GM19467 (cell line): ENCODE measurements at regions not wholly inside any gene's neighbourhood (a gene's known extent, or its start where the extent isn't known, plus 50 kb on each side); places are given as distances from the start of the nearest gene placed in this dataset.
A peak's percentile ranks its signal among the peaks of the same experiment; 100 is the strongest.

Source experiments
- ATAC-seq: cut with Tn5 transposase; IDR thresholded peaks from one replicate; pipeline ENCODE4 v1.9.1; 2021; ENCODE audit warnings: mild to moderate bottlenecking, moderate library complexity; ENCODE audit not compliant: unreplicated experiment

DNA sequence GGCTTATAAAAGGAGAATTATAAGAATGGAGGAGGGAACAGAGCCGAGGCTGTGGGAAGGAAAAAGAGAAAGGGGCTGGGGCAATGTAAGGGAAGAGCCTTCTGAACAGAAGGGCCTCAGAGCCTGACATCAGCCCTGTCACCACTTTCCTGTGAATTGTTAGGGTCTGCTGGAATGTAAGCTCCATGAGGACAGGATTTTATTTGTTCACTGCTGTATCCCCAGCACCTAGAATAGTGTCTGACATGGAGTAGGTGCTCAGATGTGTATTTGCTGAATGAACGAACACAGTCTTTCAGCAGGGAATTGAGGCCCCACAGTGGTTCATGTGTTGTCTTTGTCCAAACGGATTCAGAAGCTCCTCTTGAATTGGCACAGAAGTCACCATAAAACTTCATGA lies 251.5 kb downstream of the OPA1 start:
- ATAC-seq: no peak

DNA sequence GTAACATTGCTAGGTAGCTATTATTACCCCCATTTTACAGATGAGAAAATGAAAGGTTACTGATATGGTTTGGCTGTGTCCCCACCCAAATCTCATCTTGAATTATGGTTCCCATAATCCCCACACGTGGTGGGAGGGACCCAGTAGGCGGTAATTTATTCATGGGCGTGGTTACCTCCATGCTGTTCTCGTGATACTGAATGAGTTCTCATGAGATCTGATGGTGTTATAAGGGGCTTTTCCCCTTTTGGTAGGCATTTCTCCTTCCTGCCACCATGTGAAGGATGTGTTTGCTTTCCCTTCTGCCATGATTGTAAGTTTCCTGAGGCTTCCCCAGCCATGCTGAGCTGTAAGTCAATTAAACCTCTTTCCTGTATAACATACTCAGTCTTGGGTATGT lies 252.1 kb downstream of the OPA1 start:
- ATAC-seq: no peak

DNA sequence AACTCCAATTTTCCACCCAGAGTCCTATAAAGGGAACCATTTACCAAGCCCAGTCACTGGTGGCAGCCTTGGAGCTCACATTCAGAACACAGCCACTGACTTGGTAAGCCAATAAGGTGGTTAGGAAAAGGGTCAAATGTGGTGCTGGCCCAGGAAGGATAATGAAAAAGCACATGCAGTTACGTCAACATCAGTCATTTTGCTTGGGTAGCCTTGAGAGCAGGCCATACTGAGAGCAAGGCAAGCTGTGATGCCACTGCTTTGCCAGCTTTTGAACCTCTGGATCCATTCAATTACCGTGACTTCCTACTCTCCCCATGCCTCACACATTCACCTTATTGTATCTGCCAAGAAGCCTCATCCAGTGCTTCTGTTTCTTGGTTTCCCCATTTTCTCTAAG lies 253.6 kb downstream of the OPA1 start:
- ATAC-seq: no peak

DNA sequence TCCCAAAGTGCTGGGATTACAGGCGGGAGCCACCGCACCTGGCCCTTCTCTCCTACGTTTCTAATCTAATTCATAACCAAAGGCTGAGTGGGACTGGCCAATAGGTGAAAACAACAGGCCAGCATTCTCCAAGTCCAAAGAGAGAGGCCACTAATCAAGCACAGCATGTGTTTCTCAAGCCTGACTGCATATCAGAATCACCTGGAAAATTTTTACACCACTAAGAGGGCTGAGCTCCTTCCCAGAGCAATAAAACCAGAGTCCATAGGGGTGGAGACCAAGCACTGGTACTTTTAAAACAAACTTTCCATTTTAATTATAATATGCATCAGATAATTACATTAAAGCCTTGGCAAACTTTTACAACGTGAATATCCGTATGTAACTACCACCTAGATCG lies 254.4 kb downstream of the OPA1 start:
- ATAC-seq: no peak

DNA sequence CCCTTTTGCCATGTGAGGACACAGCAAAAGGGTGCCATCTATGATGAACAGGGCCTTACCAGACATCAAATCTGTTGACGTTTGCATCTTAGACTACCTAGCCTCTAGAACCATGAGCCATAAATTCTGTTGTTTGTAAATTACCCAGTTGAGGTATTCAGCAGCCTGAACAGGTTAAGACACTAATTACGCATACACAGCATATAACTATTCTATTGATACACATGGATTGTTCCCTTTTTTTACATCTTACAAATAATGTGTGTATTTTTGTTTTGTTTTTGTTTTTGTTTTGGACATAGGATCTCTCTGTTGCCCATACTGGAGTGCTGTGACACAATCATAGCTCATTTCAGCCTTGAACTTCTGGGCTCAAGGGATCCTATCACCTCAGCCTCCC lies 255.5 kb downstream of the OPA1 start:
- no peak for ATAC-seq

DNA sequence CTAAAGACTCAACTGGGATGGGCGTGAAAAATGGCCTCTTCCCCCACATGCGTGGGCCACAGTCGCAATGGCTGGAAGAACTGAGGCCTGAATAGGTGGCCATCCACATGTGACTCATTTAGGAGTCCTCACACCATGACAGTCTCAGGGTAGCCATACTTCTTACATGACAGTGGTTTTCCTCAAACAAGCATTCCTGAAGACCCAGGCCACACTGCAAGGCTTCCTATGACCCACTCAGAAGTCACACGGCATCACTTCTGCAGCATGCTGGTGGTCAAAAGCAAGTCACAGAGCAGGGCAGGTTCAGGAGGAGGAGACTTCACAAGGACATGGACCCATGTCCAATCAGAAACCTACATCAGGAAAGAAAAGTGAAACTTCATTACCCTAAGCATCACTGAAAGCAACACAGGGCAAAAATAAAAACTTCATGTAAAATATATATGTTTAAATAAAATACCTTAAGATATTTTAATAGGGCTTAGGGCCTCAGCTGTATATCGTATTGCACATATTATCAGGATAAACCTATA lies 257.1 kb downstream of the OPA1 start:
- ATAC-seq: no peak

DNA sequence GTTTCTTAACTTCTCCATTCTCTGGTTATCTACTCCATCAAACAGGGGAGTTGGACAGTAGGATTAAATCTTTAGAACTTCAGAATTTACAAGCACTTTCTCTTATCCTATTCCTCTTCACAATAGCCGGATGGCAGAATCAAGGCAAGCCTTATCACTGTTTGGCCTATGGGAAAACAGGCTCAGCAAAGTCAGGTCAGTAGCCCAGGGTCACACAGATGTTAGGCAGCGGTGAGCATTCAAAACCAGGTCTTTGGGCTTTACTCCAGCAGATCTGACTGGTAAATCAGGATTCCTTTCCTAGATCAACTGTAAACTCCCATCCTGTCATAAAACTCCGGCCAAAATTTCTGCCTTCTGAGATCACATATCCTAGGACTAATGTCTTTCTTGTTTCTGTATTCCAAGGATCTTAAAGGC lies 258.4 kb downstream of the OPA1 start:
- no peak for ATAC-seq

DNA sequence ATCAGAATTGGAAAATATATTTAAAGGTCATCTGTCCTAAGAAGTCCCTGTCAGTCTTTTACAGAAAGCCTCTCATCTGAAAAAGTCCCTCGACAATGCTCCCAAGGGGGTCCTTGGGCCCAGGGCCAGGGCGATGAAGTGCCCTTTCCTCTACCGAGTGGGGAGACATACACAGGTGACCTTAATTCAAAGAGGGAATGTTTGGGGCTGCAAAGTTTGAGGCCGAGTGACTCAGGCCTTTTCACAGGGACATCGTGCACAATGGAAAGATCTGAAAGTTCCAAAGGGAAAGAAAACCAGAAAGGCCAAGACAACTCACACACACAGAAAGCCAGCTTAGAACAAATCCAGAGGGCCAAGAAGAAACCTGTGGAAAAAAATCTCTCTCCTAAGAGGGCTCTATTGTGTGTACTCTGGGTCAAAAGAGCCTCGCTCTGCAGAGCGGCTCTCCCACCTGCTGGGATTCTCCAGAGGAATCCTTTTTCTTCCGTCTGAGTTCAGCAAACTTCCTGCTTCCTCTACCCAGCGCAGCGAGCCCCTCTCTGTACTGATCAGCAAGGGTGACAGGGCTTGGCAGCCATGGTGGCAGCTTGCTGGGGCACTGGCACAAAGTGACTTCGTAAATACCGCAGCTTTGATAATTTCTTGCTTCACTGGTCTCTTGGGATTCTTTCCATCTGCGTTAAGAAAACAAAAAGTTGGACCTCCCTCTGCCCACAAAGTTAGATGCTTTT lies 259.1 kb downstream of the OPA1 start:
- ATAC-seq: no peak

DNA sequence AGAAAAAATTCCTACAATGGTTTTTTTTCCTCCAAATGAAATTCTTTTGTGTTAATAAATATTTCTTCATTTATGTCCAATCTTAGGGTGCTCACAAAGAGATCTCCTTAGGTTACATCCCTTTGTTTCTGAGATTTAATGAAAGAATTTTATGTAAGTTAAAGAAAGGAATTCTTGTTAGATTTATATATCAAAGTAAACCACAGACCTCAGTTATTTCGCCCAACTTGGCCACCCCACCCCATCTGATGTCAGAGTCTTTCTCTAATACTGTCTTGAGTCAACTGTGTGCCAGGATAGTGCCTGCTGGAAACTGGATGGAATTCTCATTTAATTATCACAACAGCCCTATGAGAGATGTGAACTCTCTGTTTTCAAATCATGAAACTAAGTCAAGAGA lies 259.9 kb downstream of the OPA1 start:
- no peak for ATAC-seq

DNA sequence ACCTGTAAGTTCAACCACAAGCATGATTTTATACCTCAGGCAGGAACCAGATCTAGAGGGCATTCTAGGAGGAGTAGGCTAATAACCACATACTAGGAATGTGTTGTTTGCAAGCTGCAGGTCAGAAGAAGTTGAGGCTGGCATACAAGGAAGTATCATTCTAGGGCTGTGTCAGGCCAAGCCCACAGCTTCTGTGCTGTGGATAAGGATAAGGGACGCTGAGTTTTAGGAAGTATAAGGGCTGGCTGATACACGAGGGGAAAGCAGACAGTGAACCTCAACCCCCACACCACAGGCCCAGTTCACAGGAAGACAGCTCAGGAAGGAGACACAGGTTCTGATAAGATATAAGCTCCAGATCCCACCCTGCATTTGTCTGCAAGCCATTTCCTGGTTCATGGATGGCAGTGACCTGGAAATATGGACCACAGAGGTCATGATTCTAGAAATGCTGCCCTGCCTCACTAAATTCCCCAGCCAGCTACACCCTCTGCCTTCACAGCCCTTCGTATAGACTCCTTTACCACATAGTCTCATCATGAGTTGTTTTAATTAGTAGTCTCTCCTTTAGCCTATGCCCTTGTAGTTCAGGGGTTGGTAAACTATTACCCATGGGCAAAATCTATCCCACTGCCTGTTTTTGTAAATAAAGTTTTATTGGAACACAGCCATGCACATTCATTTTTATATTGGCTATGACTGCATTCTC lies 260.7 kb downstream of the OPA1 start:
- ATAC-seq: no peak

DNA sequence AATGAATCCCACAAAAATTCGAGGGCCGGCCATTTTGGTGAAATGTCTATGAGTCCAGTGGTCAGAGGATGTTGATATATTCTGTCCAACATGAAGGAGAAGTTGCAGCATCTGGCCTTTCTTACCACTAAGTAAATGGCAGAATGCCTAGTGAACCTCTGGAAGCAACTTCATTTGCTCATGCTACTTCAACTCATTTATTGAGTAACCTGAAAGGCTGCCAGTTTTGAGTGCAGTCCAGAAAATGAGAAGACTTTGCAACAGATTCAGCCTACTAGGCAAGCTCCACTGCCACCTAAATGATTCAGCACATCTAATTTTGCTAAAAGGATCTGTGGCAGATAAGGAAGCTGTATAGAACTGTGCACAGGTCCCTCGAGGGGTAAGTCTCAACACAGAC lies 265.0 kb downstream of the OPA1 start:
- no peak for ATAC-seq

DNA sequence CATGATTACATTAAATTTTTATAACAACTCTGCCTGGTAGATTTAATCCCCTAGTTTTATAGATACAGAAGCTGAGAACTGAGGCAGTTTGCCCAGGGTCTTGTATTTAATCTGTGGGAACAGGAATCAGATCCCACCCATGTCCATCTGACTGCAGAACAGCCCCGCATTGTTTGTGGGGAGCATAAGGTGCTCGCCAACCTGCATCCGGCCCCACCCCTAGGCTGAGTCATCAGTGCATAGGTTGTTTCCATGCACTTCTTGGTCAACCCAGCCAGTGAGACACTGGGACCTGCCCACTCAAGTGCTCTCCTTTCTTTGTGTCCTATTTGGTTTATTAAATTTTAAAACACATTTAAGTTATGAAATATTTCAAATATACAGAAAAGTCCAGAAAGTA lies 266.2 kb downstream of the OPA1 start:
- no peak for ATAC-seq

DNA sequence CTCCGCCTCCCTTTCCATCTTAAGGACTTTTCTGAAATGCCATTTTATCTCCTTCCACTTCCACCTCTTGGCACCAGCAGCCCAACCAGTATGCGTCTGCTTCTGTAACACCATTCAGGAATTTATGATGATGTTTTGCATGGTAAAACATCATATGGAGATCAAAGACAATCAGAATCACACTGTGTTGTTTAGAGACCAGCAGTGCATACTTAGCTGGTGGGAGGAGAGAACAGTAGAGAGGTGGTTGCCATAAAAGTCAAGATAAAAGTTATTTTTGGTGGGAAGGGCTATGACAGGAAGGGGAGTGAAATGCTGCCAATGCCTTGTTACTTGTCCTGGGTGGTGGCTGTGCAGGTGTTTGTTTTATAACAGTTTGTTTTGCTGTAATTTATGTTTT lies 268.0 kb downstream of the OPA1 start:
- no peak for ATAC-seq

DNA sequence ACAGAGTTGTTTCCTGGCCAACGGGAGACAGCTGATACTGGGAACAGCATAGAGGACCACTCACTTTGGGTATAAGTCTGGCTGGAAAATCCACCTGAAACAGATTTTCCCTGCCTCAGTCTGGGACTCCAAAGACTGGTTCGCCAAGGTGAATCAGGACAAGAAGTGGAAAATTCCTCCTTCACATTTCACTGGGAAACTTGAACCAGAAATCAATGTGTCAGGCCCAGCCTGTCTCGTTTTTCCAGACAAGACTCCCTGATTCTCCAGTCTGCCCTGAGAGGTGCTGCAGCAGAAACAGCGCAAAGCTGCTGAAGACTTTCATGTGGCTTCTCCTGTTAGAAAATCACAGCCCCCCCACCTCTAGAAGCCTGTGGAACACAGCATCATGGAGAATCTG lies 269.8 kb downstream of the OPA1 start:
- ATAC-seq: no peak

DNA sequence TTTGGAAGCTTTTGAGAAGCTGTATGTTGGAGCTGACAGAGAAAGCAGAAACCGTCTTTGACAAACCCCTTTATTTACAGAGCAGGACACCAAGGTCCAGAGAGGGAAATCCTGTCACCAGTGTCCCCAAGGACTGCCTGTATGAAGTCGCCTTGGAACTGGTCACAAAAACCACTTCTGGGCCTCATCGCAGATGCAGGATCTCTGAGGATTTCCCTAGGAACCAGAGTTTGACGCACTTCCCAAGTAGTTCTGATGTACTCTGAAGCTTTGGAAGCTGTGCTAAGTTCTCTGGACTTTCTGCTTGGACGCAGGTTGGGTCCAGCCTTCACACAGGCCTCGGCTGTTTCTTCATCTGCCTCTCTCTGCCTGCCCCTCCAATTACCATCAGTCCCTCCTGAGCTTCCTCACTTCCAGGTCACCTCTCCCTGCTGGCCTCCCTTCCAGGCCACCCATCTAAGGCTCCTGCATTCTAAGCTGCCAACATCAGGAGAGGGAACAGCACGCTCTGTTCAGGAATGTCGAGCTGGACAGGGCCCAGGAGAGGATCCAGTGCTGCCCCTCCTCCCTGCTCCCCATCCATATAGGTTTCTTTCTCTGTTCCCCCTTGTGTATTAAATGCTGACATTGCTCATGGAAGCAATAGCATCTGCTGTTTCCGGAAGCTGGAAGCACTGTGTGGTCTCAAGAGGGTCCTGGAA lies 270.8 kb downstream of the OPA1 start:
- ATAC-seq: no peak

DNA sequence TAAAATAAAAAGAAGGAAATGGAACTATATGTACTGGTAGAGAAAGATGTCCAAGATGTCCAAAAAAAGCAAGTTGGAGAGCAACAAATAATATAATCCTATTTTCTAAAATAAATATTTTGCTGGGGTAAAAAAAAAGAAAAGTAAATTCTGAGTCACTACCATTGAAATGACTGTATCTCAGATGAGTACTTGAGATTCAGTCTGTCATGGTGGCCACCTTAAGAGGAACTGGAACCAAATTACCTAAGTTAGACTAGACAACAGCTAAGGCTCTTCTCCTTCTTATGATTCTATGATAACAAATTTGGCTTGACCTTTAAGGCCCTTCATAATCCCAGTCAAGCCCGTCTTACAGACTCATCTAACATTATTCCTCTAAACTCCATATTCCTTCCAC lies 270.6 kb upstream of the HES1 start:
- ATAC-seq: peak; percentile 64

DNA sequence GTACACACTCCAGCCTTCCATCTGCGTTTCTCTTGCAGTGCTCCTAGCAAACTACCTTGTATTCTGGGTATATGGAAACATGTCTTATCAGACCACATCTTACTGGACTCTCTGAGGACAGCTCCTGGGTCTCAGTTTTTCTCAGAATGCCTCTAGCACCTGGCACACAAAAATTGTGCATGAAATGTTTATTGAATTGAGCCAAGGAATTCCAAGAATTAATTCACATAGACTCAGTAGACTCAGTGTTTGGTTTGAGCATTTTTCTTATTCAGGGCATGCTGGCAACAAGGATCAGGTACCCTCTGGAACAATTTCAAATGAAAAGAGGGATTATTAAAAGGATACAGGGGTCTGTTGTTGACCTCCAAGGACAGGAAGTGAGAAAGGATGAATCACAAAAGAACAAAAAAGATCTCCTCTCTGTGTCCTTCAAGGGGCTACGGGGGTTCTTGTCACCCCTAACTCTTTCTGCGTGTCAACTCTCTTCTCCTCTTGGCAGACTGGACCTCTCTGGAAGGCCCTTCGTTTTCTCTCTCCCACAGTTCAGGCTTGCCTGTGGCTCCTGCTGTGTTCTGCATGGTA lies 270.0 kb upstream of the HES1 start:
- no peak for ATAC-seq

DNA sequence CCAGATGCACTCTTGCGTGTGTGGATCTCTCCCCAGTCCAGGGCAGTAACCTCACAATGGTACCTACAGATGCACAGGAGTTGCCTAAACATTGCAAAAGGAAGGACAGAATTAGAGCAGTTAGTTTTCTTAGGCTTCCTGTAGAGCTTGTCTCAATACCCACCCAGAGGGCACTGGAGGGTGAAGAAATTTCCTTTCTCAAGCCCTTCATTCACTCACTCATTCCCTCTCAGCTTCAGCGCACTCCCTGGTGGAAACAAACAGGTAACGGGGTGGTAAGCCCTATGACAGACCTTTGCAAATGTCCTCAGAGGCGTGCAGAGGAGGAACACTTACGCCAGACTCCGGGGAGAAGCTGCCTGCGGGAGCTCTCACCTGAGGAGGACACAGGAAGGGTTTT lies 267.4 kb upstream of the HES1 start:
- peak; percentile 34 for ATAC-seq

DNA sequence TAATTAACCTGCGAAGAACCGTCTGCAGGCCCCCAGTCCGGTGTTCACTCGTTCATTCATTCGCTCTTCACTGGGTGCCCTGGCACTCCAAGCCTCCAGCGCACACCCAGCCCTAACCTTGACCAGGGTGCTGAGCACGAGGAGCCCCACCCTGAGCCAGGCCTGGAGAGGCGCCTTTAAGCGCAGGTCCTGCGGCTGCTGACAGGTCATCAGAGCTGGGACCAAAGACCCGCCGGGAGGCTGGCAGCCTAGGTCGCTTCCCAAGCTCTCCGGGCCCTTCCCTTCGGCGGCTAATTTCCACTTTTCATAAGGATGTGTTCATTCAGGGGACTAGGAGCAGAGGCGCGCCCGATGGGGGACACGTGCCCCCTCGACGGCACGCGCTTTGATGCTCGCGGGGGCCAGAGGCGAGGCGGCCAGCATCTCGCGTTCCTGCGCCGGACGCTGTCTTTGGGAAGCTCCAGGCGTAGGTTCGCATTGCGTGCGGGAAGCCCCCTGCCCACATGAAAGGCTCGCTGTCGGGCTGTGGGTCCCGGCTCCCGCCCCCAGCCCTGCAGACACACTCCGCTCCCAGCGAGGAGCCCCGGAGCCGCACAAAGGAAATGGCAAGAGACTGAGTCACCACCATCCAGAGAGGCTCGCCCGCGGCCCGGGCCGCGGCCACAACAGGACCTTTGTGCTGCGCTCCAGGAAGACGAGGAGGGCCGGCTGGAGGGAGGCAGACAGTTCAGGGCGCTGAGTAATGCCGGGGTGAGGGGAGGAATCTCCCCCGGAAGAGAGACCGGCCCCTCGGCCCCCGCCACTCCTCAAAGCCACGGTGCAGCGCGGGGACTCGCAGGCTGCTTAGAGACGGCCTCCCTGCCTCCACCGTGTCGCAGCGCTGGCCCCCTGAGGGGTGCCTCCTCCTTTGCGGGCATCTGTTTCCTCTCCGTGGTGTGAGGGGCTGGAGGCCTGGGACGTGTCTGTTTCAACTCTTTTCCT lies 266.4 kb upstream of the HES1 start:
- no peak for ATAC-seq
